ENCODE measurements at regions not wholly inside any gene's neighbourhood (a gene's known extent, or its start where the extent isn't known, plus 50 kb on each side); places are given as distances from the start of the nearest gene placed in this dataset.

DNA sequence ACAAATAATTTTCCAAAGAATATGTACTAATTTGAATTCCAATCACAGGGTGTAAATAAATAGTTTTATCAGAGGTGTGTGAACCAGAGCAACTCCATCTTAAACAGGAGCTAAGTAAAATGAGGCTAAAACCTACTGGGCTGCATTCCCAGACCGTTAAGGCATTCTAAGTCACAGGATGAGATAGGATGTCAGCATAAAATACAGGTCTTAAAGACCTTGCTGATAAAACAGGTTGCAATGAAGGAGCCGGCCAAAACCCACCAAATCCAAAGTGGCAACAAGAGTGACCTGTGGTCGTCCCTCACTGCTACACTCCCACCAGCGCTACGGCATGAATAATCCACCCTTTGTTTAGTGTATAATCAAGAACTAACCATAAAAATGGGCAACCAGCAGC is 291.7 kb upstream of the SEMA3D start:
- DNase-seq: no peak

DNA sequence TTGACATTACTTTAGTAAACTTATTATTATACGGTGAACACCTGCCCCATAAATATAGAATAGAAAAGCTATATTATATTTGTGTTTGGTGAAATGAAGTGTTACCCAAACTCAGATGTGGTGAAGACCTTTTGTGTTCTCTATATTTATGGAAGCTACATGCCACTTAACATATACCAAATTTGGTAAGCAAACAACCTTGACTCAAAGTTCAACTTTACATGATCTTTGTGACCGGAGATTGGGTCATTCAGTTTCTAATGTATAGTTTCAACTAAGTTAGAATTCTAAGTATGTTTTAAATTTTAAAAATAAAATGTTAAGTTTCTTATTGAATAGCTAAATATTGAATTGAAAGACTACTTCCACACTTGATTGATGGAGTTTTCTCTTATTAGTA is 288.6 kb upstream of the SEMA3D start:
- DNase-seq: no peak

DNA sequence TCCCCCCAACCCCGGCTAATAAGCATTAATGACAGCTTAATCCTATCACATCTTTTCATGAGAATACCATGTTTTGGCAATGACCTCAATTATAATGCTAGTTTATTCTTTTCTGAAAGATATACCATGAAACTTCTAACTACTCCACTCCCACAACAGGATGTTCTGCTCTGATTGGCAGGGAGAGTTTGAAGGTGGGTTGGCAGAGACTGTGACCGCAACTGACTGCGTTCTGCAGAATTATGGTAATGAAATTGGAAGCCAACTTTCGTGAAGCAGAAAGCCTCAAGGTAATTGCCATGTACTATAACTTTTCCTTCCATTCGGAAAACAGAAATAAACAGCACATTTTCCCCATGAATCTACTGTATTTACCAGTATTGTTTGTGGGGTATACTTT is 288.2 kb upstream of the SEMA3D start:
- no peak for DNase-seq

DNA sequence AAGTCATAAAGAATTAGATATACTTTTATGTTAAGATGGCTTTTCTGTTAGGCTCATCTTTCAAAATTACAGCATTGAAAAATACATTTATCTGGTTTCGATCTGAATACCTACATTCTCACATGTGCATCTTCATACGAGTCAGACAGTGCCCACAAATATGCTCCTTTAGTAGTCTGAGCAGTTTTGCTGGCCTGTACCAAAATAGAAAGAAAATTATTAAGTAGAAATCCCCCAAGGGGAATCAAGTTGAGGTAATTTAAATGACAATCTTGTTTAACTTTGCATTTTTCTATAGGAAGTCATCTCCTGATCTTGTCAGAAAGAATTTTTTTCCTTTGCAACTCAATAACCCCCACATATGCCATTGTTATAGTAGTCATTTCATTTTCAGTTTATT is 287.4 kb upstream of the SEMA3D start:
- DNase-seq: no peak

DNA sequence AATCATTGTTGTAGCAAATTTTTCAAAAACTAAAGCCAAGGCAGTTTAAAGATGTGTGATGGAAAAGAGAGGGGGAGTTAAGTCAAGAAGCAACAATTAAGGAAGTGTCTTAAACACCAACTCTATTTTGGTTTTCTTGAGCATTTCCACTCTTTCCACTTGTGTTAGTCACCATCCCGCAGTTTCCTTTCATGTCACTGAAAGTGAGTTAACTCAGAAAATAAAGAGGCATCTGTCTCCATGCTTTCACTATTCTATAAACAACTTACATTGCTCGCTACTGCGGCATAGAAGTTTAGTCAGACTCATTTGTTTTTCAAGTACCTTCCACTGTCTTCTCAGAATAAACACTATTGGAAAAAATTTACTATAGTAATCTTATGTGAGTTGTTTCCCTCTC is 284.9 kb upstream of the SEMA3D start:
- no peak for DNase-seq

DNA sequence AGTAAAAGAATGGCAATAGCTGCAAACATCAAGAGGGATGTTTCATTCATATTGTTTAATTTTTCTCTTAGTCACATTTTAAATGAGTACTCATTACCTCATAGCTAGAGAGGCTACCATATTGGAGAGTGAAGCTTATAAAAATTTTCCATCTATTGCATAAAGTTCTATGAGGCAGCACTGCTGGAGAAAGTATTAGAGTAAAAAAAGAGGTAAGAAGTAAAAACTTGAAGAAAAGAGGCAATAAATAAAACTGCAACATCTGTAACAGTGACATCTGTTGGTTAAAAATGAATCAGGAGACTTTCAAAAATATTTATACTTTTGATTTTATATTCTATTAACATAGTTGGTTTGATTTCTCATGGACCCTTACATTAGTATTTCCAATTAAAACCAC is 284.5 kb upstream of the SEMA3D start:
- no peak for DNase-seq

DNA sequence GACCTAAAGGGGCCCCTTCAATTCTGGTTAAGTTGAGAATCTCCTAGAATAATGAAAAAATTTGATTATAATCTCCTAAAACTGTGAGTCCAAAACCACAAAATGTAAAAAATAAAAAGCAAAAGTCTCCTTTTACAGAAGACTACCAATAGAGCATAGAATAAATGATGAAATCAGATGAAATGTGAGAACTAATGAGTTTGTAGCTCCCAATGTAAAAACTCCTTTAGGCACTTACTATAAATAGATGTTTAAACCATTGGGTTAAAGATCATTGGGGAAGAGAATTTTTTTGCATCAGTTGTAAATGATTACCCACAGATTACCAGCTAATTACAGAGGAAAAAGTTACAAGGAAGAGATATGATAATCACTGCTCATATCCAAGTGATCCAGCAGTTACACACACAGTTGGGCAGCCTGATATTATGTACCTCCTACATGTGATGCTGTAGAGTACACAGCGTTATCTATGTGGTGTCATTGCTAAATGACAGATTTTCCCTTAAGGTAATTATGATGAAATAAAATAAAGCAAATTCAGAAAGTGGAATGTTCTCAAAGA is 282.7 kb upstream of the SEMA3D start:
- no peak for DNase-seq

DNA sequence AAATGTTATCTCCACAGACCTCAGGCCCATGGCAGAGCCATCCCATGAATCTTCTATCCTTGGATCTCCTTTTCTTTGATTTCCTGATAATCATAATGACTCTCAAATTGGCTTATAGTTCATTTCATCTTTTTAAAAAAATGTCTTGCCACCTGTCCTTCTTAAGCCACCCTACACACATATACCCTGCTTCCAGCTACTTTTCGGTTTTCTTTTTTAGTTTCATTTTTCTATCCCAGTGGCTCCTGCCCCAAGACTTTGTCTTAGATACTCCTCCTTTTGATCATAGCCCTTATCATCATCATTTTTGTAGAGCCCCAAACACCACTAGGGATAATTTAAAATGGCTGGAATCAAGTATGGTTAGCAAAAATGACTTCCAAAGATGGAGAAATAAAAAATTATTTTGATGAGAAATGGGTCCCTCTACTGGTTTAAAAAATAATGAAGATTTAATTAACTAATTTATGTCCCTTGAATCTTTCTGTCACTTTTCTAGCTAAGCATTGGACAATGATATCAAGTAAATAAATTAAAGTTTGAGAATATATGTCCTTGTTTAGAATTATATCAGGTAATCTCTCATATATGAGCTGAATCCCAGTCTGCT is 277.3 kb upstream of the SEMA3D start:
- DNase-seq: no peak

DNA sequence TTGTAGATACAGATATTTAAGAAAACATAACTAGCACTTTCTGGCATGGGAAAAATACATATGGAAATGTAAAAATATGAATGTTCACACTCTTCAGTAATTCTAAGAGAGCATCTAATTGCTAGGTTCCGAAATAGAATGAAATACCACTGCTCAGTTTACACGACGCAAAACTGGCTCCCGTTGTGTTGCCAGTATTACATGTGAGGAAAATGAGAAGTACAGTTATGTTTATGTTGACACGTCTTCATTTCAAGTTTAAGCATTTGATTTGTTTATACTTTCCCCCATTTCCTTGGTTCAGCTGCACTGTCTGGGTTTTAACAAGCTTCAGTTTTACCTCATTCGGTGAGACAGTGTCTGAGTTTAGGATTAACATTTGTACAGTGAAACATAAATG is 275.8 kb upstream of the SEMA3D start:
- no peak for DNase-seq

DNA sequence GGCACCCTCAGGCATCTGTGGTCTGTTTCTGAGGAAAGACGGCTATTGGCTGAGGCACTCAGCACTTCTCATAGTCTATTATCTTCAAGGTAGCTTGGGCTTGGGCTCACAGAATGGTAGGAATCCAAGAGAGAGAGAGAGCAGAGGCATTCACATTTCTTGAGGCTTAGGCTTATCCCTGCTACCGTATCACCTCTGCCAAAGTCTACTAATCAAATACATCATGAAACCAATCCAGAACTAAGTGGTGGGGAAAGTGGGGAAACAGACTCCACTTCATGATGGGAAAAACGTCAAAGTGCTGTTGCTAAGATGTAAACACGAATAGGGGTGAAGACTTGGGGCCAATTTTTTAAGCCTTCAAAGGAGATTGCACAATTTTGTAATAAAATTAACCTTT is 271.1 kb upstream of the SEMA3D start:
- DNase-seq: no peak

DNA sequence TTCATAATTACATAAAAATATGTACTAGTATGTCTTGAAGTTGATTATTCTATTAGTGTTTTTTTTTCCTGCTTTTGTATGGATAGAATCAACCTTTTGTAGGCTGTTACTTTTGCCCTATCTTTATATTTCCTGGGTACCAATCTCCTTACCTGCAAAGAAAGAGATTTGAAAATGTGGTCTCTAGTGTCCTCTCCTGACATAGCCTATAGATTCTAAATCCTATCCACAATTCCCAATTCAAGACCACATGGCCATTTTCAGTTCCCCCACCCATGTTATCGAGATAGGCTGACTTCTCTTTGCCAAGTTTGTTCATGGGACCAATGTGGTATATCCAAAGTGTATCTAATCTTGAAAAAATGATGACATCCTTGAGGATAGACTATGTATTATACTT is 269.4 kb upstream of the SEMA3D start:
- DNase-seq: no peak

DNA sequence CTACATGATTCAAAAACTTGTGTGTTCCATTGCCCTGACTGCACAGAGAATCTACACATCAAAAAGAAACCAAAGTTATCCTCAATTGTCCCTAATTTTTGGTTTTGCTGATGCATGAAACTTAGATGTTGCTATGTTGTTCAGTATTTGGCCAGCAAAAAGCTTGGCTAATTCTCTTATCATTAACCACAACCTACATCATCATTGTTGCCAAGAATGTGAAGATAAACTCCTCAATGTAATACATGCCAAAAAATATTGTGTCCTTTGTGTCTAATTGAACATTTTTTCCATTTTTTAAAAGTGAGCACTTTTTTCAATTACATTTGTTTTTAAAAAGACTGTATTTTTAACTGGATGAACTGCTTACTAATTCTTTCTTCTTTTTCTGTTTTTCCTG is 268.0 kb upstream of the SEMA3D start:
- no peak for DNase-seq

DNA sequence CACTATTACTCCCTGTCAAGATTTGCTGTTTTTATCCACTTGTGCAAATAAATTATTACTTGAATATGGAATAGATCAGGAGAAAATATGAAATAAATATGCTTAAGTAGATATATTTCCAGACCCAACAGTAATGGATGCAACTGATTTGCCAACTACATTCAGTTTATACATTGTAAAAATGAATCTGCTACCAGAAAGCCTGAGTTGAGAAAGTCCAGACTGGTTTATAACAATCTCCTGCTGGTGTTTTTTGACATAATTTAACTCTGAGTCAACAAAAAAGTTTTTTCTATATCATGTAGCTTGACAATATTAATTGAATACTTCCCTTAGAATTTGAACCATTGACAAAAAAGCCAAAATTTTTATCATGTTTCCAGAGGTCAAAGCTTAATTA is 265.8 kb upstream of the SEMA3D start:
- DNase-seq: no peak

DNA sequence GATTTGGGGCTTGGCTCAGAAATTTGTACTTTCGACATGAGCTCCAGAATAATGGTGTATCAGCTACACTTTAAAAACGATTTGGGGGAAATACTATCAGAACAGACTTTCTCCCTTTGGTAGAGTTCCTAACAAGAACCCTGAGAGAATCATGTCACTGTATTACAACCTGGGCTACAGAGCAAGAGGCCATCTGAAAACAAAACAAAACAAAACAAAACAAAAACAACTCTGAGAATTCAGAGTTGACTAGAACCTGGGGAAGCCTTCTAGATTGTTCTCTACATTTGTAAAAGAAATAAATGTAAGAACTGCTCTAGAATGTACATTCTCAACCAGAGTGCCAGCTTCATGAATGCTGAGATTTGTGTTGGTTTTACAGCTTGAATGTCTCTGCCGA is 262.6 kb upstream of the SEMA3D start:
- DNase-seq: no peak

DNA sequence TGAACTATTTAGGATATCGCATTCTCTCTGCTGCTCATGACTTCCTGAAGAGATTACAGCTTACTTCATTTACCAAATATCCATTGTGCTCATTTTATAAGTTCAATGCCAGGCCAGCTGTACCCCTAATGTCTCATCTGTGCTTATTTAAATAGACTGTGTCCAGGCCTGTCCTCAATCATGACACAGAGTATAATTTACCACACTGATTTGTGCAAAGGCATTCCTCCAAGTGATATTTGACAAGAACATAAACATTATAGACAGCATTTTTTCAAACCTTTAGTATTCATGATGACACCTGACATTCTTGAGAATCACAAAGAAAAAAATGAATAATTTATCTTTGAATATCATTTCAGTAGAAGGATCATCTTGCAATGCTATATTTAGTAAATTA is 260.1 kb upstream of the SEMA3D start:
- DNase-seq: no peak

DNA sequence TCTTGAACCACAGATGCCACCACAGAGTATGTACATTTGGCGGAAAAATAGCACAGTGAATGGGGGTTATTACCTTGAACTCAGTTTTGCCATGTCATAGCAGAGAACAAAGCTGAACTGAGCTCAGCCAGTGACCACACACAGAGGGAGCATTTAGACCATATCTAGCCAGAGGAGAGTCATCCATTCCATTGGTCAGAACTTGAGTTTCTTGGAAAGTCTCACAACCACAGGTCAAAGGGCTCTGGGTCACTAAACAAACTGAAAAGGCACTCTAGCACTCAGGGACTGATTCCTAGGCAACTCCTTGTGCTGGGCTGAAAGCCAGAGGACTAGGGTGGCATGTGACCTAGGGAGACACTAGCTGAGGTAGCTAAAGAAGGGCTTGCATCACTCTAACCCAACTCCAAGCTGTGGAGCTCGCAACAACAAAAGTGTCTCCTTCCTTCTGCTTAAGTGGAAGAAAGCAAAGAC is 239.7 kb upstream of the SEMA3D start:
- DNase-seq: no peak

DNA sequence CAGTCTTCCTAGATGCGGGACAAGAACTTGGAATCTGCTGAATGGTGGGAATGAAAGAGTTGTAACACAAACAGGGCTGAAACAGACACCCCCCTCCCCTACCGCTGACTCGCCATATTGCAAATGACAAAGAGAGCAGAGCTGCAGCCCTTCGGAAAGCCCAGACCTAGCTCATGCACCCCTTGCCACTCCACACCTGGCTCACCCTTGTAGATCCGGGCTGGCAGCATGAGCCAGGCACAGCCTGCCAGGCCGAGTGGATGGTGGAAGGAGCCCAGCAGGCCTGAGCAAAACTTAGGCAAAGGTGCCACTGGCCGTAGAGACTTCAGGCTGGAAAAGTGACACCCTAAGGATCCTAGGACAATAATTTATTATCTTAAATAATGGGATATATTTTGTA is 237.4 kb upstream of the SEMA3D start:
- DNase-seq: no peak

DNA sequence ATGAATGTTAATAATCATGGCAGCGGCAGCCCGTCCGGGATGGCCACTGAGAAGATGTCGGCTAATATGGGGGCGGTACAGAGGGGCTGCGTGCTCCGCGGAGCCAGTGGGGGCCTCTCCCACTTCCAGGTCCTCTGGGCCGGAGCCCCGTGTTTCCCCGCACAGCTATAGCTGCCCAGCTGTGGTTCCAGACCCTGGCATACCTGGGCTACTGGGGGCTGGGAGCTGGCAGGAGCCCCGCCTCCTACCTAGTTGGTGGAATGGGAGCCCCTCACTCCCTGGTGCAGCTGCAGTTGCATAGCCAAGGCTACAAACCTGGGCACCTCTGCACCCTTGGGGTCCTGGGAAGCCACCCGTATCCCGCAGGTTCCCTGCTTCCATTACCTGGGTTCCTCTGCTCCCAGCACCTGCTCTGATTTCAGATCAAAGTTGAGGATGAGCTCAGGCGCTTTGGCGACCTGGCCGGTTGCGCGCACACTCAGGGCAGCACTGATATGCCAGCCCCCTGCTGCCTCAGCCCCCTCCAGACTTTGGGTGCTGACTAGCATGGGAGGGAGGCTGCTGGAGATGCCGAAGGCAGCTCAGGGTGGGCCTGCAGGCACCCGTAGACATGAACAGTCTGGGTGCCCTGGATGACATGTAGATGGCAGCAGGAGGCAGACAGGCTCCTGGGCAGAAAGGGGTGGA is 236.5 kb upstream of the SEMA3D start:
- DNase-seq: no peak

DNA sequence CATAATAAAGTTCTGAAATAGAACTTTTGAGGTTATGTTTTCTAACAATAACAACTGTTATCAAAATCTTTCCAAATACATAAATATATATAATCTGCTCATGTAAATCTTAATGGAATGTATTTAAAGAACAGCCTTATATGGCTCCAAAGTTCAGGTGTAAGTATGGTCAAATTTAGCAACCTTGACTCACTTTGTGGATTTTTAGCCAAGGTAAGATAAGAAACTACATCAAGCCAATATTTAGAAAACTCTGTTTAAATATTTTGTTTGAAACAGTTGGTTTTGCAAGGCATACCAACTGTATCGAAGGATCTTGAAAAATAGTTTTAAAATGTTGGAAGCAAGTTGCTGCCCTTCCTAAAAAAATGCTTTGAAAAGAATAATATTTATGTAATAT is 228.9 kb upstream of the SEMA3D start:
- no peak for DNase-seq

DNA sequence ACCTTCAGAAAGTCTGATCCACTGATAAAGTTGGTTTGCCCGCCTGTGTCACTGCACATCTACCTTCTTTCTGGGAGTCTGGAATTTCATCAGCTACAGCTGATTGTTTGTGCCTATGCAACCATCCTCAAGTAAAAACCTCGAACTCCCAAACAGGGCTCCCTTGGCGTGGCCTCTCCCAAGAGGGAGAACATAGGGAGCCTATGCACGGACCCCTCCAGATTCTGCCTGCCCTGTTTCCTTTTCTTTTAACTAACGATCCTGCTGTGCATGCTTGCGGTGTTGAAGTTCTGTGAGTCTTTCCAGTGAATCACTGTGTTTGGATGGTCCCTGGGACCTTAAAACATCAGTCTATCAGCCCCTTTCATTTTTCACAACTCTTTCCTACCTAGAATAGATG is 226.9 kb upstream of the SEMA3D start:
- DNase-seq: no peak

DNA sequence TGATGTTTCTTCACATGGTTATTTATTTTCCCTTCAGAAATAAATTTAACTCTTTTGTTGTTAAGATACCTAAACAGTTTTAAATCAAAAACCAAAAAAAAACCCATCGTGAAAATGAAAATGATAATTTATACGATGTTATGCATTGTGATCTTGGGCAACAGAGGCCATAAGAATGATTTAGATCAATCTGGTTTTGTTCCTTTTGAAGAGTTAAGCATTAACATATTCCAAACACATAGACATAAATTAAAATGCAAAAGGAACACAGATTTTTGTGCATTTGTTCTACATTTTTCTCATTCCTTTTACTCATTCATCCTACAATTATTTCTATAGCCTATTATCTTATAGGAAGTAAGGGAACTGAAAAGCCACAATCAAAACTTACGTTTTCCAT is 226.1 kb upstream of the SEMA3D start:
- DNase-seq: no peak

DNA sequence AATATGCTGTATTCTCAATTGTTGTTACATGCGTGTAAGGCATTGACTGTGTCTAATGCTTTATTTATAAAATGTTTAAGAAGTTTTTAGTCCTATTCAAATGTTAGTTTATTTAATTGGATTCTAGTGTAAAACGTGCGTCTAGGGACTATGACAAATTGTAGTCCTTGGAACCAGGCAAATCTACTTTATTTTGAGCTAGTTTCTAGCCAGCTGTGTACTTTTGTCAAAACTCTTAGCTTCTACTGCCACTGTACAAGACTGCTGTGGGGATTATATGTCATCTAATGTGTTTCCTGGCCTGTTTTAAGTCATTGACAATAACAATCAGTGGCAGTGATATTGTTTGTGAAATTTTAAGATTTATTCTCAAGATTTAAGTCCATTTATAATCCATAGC is 220.5 kb upstream of the SEMA3D start:
- no peak for DNase-seq

DNA sequence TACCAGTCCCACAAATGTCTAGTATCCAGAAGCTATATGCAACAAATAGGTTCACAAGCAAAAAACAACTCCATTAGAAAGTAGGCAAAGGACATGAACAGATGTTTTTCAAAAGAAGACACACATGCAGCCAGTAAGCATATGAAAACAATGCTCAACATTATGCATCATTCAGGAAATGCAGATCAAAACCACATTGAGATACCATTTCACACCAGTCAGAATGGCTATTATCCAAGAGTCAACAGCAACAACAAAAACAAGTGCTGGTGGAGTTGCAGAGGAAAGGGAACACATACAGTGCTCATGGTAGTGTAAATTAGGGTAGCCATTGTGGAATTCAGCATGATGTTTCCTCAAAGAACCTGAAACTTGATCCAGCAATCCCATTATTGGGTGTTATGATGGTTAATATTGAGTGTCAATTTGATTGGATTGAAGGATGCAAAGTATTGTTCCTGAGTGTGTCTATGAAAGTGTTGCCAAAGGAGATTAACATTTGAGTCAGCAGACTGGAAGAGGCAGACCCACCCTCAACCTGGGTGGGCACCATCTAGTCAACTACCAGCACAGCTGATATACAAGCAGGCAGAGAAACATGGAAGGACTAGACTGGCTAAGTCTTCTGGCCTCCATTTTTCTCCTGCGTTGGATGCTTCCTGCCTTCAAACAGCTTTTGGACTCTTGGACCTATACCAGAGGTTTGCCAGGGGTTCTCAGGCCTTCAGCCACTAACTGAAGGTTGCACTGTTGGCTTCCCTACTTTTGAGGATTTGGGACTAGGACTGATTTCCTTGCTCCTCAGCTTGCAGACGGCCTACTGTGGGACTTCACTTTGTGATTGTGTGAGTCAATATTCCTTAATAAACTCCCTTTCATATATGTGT is 218.4 kb upstream of the SEMA3D start:
- no peak for DNase-seq

DNA sequence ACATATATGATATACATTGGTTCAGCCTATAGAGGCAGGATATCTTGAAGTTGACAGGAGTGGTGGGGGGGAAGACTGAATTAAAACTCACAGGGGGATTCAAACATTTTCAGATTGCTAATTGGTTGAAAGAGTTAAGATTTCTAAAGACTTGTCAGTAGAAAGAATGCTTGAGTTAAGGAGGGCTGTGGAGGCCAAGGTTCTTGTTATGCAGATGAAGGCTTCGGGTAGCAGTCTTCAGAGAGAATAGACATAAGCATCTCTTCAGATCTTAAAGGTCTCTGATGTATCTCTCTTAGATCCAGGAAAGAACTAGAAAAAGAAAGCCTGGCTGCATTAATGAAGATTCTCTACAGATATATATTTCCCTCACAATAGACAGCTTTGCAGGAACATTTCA is 209.8 kb upstream of the SEMA3D start:
- DNase-seq: no peak
